Activated B cell treated with CpG ODN at 0.5 μM for 24 hours (primary cell): ENCODE measurements at regions not wholly inside any gene's neighbourhood (a gene's known extent, or its start where the extent isn't known, plus 50 kb on each side); places are given as distances from the start of the nearest gene placed in this dataset.

ENCODE experiments used
- ATAC-seq: fragments of 200-7000 bp; cut with Tn5 transposase; one replicate; pipeline ENCODE4 v1.10.0; 2021; ENCODE audit warnings: low read depth, mild to moderate bottlenecking, moderate library complexity
- CTCF ChIA-PET: fragments of 350-600 bp; sonication (Branson Sonifier 250); formaldehyde crosslinking; loops from one replicate; lab custom pipeline; 2021; ENCODE audit warnings: antibody characterized with exemption; lab: Charles Lee
- POLR2A ChIA-PET: fragments of 350-600 bp; sonication (Branson Sonifier 250); formaldehyde crosslinking; loops from one replicate; lab custom pipeline; 2021; ENCODE audit warnings: antibody characterized with exemption; lab: Charles Lee
- DNase-seq: peaks from one replicate; pipeline ENCODE4 v3.0.0; 2022
- H3K27ac Mint-ChIP-seq: one replicate; pipeline ENCODE4 v1.8.0; 2020; ENCODE audit warnings: mixed read lengths
- H3K27me3 Mint-ChIP-seq: one replicate; pipeline ENCODE4 v1.8.0; 2021; ENCODE audit warnings: mixed read lengths
- H3K36me3 Mint-ChIP-seq: one replicate; pipeline ENCODE4 v1.8.0; 2021; ENCODE audit warnings: low read depth, mixed read lengths
- H3K4me1 Mint-ChIP-seq: one replicate; pipeline ENCODE4 v1.8.0; 2021; ENCODE audit warnings: mixed read lengths
- H3K4me3 Mint-ChIP-seq: one replicate; pipeline ENCODE4 v1.8.0; 2020; ENCODE audit warnings: mild to moderate bottlenecking, mixed read lengths
- H3K9me3 Mint-ChIP-seq: one replicate; pipeline ENCODE4 v1.8.0; 2020; ENCODE audit warnings: mixed read lengths
- CTCF ChIP-seq: fragments of 200-600 bp; IDR thresholded peaks from one replicate; pipeline ENCODE4 v1.8.0; 2022; ENCODE audit warnings: antibody characterized with exemption, mild to moderate bottlenecking
- intact Hi-C: fragments of 100-400 bp; cut with micrococcal nuclease; formaldehyde crosslinking; loops from one replicate; pipeline ENCODE4 v1.15.1; 2024

DNA sequence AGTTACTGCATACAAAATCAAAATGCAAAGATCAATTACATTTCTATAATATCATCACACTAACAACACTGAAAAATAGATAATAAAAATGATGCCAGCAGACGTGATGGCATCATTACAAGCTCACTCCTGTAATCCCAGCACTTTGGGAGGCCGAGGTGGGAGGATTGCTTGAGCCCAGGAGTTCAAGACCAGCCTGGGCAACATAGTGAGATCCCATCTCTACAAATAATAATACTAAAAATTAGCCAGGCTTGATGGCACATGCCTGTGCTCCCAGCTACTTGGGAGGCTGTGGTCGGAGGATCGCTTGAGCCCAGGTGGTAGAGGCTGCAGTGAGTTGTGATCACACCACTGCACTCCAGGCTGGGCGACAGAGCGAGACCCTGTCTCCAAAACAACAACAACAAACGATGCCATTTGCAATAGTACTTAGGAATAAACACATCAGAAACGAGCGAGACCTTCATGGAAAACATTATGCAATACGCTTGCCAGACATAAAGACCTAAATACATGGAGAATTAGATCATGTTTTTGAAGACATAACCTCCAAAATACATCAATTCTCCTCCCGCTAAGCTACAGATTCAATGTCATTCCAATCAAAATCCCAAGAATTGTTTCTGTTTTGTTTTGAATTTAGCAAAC lies 86.6 kb upstream of the ERRFI1 start:
- peaks cover 4% of the 10 kb centered on the region for H3K27me3 Mint-ChIP-seq

GRCh38 chr1:8111560-8111959 lies 85.5 kb upstream of the ERRFI1 start:
- ATAC-seq (no peak), DNase-seq (no peak)
- POLR2A ChIA-PET, result no interaction called here
- intact Hi-C loops, result no loop called here
- CTCF ChIA-PET, result no interaction called here
- H3K4me1 Mint-ChIP-seq, result no peaks in the 10 kb centered on the region
- no peaks in the 10 kb centered on the region for H3K9me3 Mint-ChIP-seq
- H3K27ac Mint-ChIP-seq, result no peak overlapping the region
- no peaks in the 10 kb centered on the region for H3K36me3 Mint-ChIP-seq
- peaks cover 4% of the 10 kb centered on the region for H3K27me3 Mint-ChIP-seq
- no peak for TF ChIP-seq CTCF
- no peak overlapping the region for H3K4me3 Mint-ChIP-seq

More for the DNA sequence above, 86.6 kb upstream of the ERRFI1 start:
- DNase-seq (no peak), ATAC-seq (no peak)
- intact Hi-C loops, result no loop called here
- H3K4me1 Mint-ChIP-seq, result no peaks in the 10 kb centered on the region
- no peak overlapping the region for H3K27ac Mint-ChIP-seq
- no peaks in the 10 kb centered on the region for H3K9me3 Mint-ChIP-seq
- TF ChIP-seq CTCF, result no peak
- H3K36me3 Mint-ChIP-seq, result no peaks in the 10 kb centered on the region
- ChIA-PET CTCF (no interaction called here), POLR2A (interaction anchor here (0.5 kb wide), 1 partner anchor 197 kb away, joined by 4 read pairs; no protein-coding TSS in a partner anchor)
- H3K4me3 Mint-ChIP-seq, result no peak overlapping the region

DNA sequence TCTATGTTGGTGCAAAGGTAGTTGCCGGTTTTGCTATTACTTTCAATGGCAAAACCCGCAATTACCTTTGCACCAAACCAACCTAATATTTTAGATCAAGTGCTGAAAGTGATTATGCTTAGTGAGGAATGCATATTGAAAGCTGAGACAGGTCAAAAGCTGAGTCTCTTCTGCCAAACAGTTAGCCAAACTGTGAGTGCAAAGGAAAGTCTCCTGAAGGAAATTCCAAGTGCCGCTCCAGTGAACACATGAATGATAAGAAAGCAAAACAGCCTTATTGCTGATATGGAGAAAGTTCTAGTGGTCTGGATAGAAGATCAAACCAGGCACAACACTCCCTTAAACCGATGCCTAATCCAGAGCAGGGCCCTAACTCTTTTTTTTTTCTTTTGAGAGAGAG lies 83.1 kb upstream of the ERRFI1 start:
- peaks cover 9% of the 10 kb centered on the region for H3K4me1 Mint-ChIP-seq
- no peaks in the 10 kb centered on the region for H3K36me3 Mint-ChIP-seq
- no peak overlapping the region for H3K4me3 Mint-ChIP-seq
- ATAC-seq (no peak), DNase-seq (no peak)
- ChIA-PET CTCF (no interaction called here), POLR2A (no interaction called here)
- no peaks in the 10 kb centered on the region for H3K9me3 Mint-ChIP-seq
- peaks cover 4% of the 10 kb centered on the region for H3K27me3 Mint-ChIP-seq
- TF ChIP-seq CTCF, result no peak
- intact Hi-C loops, result no loop called here
- no peak overlapping the region for H3K27ac Mint-ChIP-seq

- ChIA-PET CTCF (no interaction called here), POLR2A (no interaction called here)
- ATAC-seq (no peak), DNase-seq (no peak)
- Mint-ChIP-seq H3K4me3 (no peak overlapping the region), H3K9me3 (no peaks in the 10 kb centered on the region), H3K27ac (no peak overlapping the region), H3K27me3 (peaks cover 2% of the 10 kb centered on the region), H3K4me1 (peaks cover 10% of the 10 kb centered on the region), H3K36me3 (no peaks in the 10 kb centered on the region)
- intact Hi-C loops, result no loop called here
- TF ChIP-seq CTCF, result no peak
Observed at GRCh38 chr1:8107897-8108296, 81.8 kb upstream of the ERRFI1 start.

DNA sequence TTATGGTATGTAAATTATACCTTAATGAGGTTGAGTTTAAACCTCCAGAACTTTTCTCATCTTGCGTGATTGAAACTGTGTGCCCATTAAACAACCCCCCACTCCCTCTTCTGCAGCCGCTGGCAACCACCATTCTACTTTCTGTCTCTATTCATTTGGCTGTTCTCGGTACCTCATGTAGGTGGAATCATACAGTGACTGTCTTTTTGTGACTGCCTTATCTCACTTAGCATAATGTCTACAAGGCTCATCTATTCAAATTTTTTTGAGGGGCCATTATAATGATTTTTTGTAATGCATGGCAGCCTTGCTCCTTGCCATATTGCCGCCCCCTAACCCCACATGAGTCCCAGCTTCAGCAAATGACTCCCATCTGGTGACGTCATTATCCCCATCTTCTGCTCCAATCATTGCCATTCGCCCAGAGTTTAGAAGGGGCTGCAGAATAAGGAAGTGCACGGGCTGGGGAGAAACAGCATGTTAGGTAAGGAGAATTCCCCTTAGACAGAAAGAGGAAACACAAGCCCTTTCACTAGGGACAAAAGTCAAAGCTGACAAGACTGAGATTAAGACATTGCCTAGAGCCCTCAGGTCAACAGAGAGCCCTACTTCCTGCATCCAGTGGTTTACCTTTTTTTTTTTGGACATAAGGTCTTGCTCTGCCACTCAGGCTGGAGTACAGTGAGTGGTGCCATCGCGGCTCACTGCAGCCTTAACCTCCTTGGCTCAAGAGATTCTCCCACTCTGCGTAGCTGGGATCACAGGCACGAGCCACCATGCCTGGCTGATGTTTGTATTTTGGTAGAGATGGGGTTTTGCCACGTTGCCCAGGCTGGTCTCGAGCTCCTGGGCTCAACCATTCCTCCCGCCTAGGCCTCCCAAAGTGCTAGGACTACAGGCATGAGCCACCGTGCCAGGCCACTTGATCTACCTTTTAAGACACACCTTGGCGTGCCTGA lies 78.4 kb upstream of the ERRFI1 start:
- intact Hi-C loops, result no loop called here
- ChIA-PET CTCF (no interaction called here), POLR2A (interaction anchor here (0.6 to 0.7 kb wide), 2 partner anchors 30 to 215 kb away, joined by 3 read pairs; no protein-coding TSS in a partner anchor)
- DNase-seq, result no peak
- no peak overlapping the region for H3K4me3 Mint-ChIP-seq
- H3K36me3 Mint-ChIP-seq, result no peaks in the 10 kb centered on the region
- peaks cover 10% of the 10 kb centered on the region for H3K4me1 Mint-ChIP-seq
- peak overlapping the region; percentile 65 for H3K27ac Mint-ChIP-seq
- H3K27me3 Mint-ChIP-seq, result peaks cover 4% of the 10 kb centered on the region
- ATAC-seq, result peak; percentile 77
- no peaks in the 10 kb centered on the region for H3K9me3 Mint-ChIP-seq
- no peak for TF ChIP-seq CTCF
